Kidney (tissue), 13 donors: ENCODE measurements at regions not wholly inside any gene's neighbourhood (a gene's known extent, or its start where the extent isn't known, plus 50 kb on each side); places are given as distances from the start of the nearest gene placed in this dataset.

Experiments used
- DNase-seq, 5 donors: peaks; one replicate each; pipeline ENCODE4 v3.0.0-alpha.2; 2013 to 2020
- FAIRE-seq: peaks from 2 replicates; lab custom pipeline; 2012; peaks lifted over from hg19 to GRCh38; lab: Jason Lieb, UNC
- H3K27ac ChIP-seq, 2 donors: one replicate each; pipeline ENCODE4 v1.7.0; 2013; ENCODE audit warnings: low read depth in 2 of 2, low read length in 2 of 2, inconsistent platforms in 1 of 2
- H3K27me3 ChIP-seq: one replicate; pipeline ENCODE4 v1.7.1; 2013; ENCODE audit warnings: low read length, inconsistent platforms; ENCODE audit not compliant: control insufficient read depth, insufficient read depth
- H3K36me3 ChIP-seq, 3 donors: one replicate each; pipeline versions ENCODE4 v1.7.0 to v1.7.1; 2013; ENCODE audit warnings: low read length in 3 of 3, control low read depth in 1 of 3, inconsistent platforms in 1 of 3; ENCODE audit not compliant: insufficient read depth in 3 of 3, control insufficient read depth in 2 of 3
- H3K4me1 ChIP-seq, 3 donors: one replicate each; pipeline versions ENCODE4 v1.7.0 to v1.7.1; 2013; ENCODE audit warnings: low read length in 3 of 3, inconsistent platforms in 1 of 3, low read depth in 1 of 3; ENCODE audit not compliant: control insufficient read depth in 2 of 3, insufficient read depth in 2 of 3
- H3K4me3 ChIP-seq, 3 donors: one replicate each; pipeline versions ENCODE4 v1.7.0 to v1.8.1; 2013; ENCODE audit warnings: low read length in 3 of 3, control low read depth in 1 of 3, inconsistent platforms in 1 of 3
- H3K9ac ChIP-seq, 3 donors: one replicate each; pipeline versions ENCODE4 v1.7.0 to v1.7.1; 2013; ENCODE audit warnings: low read length in 3 of 3, control low read depth in 1 of 3, inconsistent platforms in 1 of 3
- H3K9me3 ChIP-seq, 3 donors: one replicate each; pipeline versions ENCODE4 v1.7.0 to v1.7.1; 2013; ENCODE audit warnings: low read length in 3 of 3, control low read depth in 1 of 3, inconsistent platforms in 1 of 3; ENCODE audit not compliant: control insufficient read depth in 2 of 3, insufficient read depth in 1 of 3
- intact Hi-C: fragments of 100-400 bp; cut with DNase I; formaldehyde crosslinking; loops from one replicate; pipeline ENCODE4 v1.11.1; 2022
- TF ChIP-seq, protein P1 (sequence below): IDR thresholded peaks from 3 replicates; pipeline ENCODE4 v1.5.1; 2012; ENCODE audit warnings: mild to moderate bottlenecking, moderate library complexity, borderline replicate concordance; ENCODE audit not compliant: insufficient read depth; ENCODE audit errors: extremely low read depth
- donor health status: control.
- donor health status: control.
- donor health status: control.
- donor health status: control.
- donor health status: control.
- donor health status: DM: yes; HTN: yes; CAD: no.
- donor health status: Normal renal cell carcinoma (clear cell type).

DNA sequence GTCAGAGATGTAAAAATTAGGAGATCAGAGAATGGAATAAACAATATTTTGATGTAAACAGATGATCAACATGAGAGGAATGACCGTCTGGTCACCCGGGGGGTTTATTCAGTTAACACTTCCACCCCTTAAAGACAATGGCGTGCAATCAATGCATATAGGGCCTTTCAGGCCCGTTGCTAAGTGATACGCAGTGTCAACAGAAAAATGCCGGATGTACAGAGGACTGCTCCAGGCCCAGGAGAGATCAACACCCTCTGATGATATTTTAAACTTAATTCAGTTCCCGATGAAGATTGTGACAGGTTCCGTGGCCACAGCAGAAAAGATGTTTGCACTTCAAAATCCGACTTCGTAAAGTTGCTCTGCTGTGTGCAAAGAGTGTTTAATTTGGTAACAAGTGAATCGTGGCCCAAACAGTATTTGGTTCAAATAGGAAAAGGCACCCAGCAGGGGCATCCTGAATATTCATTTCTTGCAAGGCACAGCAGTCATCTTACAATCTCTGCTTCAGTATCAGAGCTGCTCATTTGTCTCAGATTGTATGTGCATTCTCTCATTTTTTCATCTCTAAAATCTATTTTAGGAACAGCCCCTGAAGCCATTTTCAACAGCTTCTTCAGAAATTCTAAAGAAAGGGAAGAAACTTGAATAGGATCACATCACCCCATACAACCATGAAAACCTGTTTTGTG is 72.6 kb downstream of the FOXB1 start:
- Histone ChIP-seq H3K9me3 (no peaks in the 10 kb centered on the region), H3K36me3 (no peaks in the 10 kb centered on the region), H3K4me1 (no peaks in the 10 kb centered on the region), H3K4me3 (no peak overlapping the region), H3K27ac (no peak overlapping the region), H3K9ac (no peak overlapping the region), H3K27me3 (no peaks in the 10 kb centered on the region)
- DNase-seq = no peak
- no peak for FAIRE-seq
- intact Hi-C loops = no loop called here
- TF ChIP-seq, protein P1, sequence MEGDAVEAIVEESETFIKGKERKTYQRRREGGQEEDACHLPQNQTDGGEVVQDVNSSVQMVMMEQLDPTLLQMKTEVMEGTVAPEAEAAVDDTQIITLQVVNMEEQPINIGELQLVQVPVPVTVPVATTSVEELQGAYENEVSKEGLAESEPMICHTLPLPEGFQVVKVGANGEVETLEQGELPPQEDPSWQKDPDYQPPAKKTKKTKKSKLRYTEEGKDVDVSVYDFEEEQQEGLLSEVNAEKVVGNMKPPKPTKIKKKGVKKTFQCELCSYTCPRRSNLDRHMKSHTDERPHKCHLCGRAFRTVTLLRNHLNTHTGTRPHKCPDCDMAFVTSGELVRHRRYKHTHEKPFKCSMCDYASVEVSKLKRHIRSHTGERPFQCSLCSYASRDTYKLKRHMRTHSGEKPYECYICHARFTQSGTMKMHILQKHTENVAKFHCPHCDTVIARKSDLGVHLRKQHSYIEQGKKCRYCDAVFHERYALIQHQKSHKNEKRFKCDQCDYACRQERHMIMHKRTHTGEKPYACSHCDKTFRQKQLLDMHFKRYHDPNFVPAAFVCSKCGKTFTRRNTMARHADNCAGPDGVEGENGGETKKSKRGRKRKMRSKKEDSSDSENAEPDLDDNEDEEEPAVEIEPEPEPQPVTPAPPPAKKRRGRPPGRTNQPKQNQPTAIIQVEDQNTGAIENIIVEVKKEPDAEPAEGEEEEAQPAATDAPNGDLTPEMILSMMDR = no peak

DNA sequence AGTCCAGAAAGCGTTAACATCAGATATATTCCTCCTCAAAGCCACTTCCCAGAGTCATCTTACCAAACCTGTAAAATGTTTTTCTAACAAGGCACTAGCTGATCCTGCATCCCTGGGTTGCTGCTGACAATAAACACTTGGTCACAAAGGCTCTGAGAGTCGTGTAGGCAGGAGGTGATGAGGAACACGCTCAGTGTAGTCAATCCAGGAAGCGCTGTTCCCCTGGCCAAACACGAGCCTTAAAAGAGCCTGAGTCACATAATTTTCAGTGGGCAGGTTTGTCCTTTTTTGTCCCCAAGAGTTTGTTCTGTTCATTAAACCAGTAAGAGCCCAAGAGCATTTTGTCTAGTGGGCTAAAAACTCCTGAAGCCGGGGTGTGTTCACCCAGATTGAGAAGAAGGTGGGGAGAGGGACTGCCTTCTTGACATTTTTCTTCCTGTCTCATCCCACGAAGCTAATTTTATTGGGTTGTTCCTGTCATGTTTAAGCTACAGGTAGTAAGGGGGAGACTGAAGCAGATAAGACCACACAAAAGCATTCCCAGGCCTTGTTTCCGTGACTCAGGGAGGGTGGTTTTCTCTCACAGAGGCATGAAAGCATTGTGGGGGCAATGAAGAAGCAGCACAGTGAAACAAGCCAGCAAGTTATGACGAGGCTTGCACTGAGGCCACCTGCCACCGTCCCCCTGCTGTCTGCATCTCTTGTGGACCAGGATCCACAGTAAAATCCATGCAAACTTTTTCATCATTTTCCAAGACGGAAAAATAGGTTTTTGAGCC is 73.7 kb downstream of the FOXB1 start:
- TF ChIP-seq, protein P1 = no peak
- H3K36me3 ChIP-seq = no peaks in the 10 kb centered on the region
- no peak for FAIRE-seq
- H3K27me3 ChIP-seq = no peaks in the 10 kb centered on the region
- no peak for DNase-seq
- no peaks in the 10 kb centered on the region for H3K4me1 ChIP-seq
- intact Hi-C loops = no loop called here
- no peak overlapping the region for H3K4me3 ChIP-seq
- H3K27ac ChIP-seq = no peak overlapping the region
- H3K9me3 ChIP-seq = no peaks in the 10 kb centered on the region
- no peak overlapping the region for H3K9ac ChIP-seq

DNA sequence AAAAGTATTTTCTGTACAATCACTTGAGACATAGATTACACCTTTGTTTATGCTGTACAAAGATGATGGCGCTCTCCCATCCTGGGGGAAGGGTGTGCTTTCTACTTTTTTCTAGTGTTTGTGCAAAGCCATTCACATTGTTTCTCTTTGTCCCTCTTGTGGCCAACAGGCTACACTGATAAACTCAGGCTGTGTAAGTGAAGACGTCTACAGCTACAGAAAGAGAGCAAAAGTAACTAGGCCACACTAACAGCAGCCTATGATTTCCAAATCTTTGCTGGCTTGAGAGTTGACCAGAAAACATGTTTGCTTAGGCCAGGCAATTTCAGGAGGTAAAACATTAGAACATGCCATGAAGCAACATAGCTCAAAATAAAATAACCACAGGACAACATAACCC is 75.1 kb downstream of the FOXB1 start:
- FAIRE-seq = no peak
- DNase-seq = no peak
- no peaks in the 10 kb centered on the region for H3K4me1 ChIP-seq
- H3K4me3 ChIP-seq = no peak overlapping the region
- TF ChIP-seq, protein P1 = no peak
- no peaks in the 10 kb centered on the region for H3K36me3 ChIP-seq
- no peak overlapping the region for H3K27ac ChIP-seq
- intact Hi-C loops = no loop called here
- H3K27me3 ChIP-seq = no peaks in the 10 kb centered on the region
- H3K9ac ChIP-seq = no peak overlapping the region
- no peaks in the 10 kb centered on the region for H3K9me3 ChIP-seq
